H1 (cell line): ENCODE measurements at regions not wholly inside any gene's neighbourhood (a gene's known extent, or its start where the extent isn't known, plus 50 kb on each side); places are given as distances from the start of the nearest gene placed in this dataset.

Experiments used
- CTCF ChIA-PET: fragments of 300-600 bp; sonication (Branson Sonifier 250); formaldehyde crosslinking; loops from one replicate; lab custom pipeline; 2021; ENCODE audit not compliant: partially characterized antibody; lab: Charles Lee
- POLR2A ChIA-PET: fragments of 300-600 bp; sonication (Branson Sonifier 250); formaldehyde crosslinking; loops from one replicate; lab custom pipeline; 2021; ENCODE audit warnings: inconsistent platforms; ENCODE audit not compliant: partially characterized antibody; lab: Charles Lee
- DNase-seq, 2 experiments: peaks; one replicate each; pipeline versions ENCODE4 v3.0.0 to v3.0.0-alpha.2; 2010 to 2022; ENCODE audit warnings: low spot score in 2 of 2, low read depth in 1 of 2, mixed read lengths in 1 of 2
- FAIRE-seq: peaks from 2 replicates; lab custom pipeline; 2011; peaks lifted over from hg19 to GRCh38; lab: Jason Lieb, UNC
- H2AFZ ChIP-seq: 2 replicates; pipeline ENCODE4 v1.8.1; 2012; ENCODE audit warnings: low read length, inconsistent platforms
- H2AK5ac ChIP-seq: 2 replicates; pipeline ENCODE4 v1.6.1; 2013; ENCODE audit warnings: low read depth, low read length
- H2BK120ac ChIP-seq: replicated peaks from 2 replicates; pipeline ENCODE3; 2013; ENCODE audit warnings: low read depth, low read length, inconsistent platforms
- H2BK12ac ChIP-seq: 2 replicates; pipeline ENCODE4 v1.6.1; 2013; ENCODE audit warnings: low read depth, low read length
- H2BK15ac ChIP-seq: 2 replicates; pipeline ENCODE4 v1.6.1; 2013; ENCODE audit warnings: low read length
- H2BK20ac ChIP-seq: 2 replicates; pipeline ENCODE4 v1.6.1; 2013; ENCODE audit warnings: low read length
- H2BK5ac ChIP-seq: 2 replicates; pipeline ENCODE4 v1.6.1; 2013; ENCODE audit warnings: low read depth, low read length
- H3K14ac ChIP-seq: 2 replicates; pipeline ENCODE4 v1.6.1; 2013; ENCODE audit warnings: inconsistent platforms; ENCODE audit not compliant: insufficient read length
- H3K18ac ChIP-seq: 2 replicates; pipeline ENCODE4 v1.6.1; 2013; ENCODE audit warnings: low read length; ENCODE audit errors: extremely low read depth
- H3K23ac ChIP-seq: 2 replicates; pipeline ENCODE4 v1.6.1; 2013; ENCODE audit warnings: inconsistent platforms; ENCODE audit not compliant: insufficient read length
- H3K23me2 ChIP-seq: 2 replicates; pipeline ENCODE4 v1.6.1; 2013; ENCODE audit warnings: low read depth, low read length
- H3K27ac ChIP-seq: 2 replicates; pipeline ENCODE4 v1.6.1; 2011; ENCODE audit warnings: low read depth, low read length, inconsistent platforms
- H3K27me3 ChIP-seq, 4 experiments: replicated peaks in 1 of 4; 1 replicate in 1 of 4; 2 replicates in 3 of 4; pipeline versions ENCODE4 v1.6.1 to v1.8.1; 2011 to 2013; ENCODE audit warnings: low read length in 3 of 4, mild to moderate bottlenecking in 3 of 4, inconsistent platforms in 2 of 4, mixed read lengths in 2 of 4, moderate library complexity in 1 of 4; ENCODE audit not compliant: control insufficient read depth in 3 of 4, insufficient read depth in 3 of 4; ENCODE audit errors: extremely low read depth in 1 of 4
- H3K36me3 ChIP-seq, 4 experiments: 2 replicates each; pipeline versions ENCODE4 v1.6.1 to v1.8.1; 2011 to 2013; ENCODE audit warnings: mild to moderate bottlenecking in 4 of 4, low read length in 3 of 4, moderate library complexity in 2 of 4, control low read depth in 1 of 4, inconsistent platforms in 1 of 4; ENCODE audit not compliant: insufficient read depth in 4 of 4, control insufficient read depth in 2 of 4
- H3K4ac ChIP-seq: replicated peaks from 2 replicates; pipeline ENCODE3; 2013; ENCODE audit warnings: low read length, low read depth, mixed read lengths, inconsistent platforms; ENCODE audit not compliant: insufficient read length
- H3K4me1 ChIP-seq, 4 experiments: replicated peaks in 1 of 4; 1 replicate in 1 of 4; 2 replicates in 3 of 4; pipeline versions ENCODE4 v1.6.1 to v1.8.1; 2011 to 2013; ENCODE audit warnings: low read length in 3 of 4, inconsistent platforms in 2 of 4, mixed read lengths in 1 of 4; ENCODE audit not compliant: insufficient read depth in 4 of 4, control insufficient read depth in 3 of 4
- H3K4me2 ChIP-seq, 2 experiments: 2 replicates each; pipeline versions ENCODE4 v1.6.1 to v1.8.1; 2011 to 2013; ENCODE audit warnings: low read depth in 2 of 2, low read length in 2 of 2, control low read depth in 1 of 2, inconsistent platforms in 1 of 2, mild to moderate bottlenecking in 1 of 2; ENCODE audit not compliant: insufficient read depth in 1 of 2
- H3K4me3 ChIP-seq, 4 experiments: fragments of 200-600, 300-600 bp in 1 of 4; sonication (generic), shearing (Covaris generic), sonication (Bioruptor Twin) in 1 of 4; 2 replicates each; pipeline versions ENCODE4 v1.5.1 to v1.8.1; 2011 to 2016; ENCODE audit warnings: low read length in 4 of 4, low read depth in 3 of 4, control low read depth in 2 of 4, inconsistent platforms in 2 of 4, mild to moderate bottlenecking in 2 of 4, mixed read lengths in 1 of 4, moderate library complexity in 1 of 4; ENCODE audit not compliant: insufficient read depth in 2 of 4; ENCODE audit errors: extremely low read depth in 1 of 4
- H3K56ac ChIP-seq: replicated peaks from 2 replicates; pipeline ENCODE3; 2013; ENCODE audit warnings: low read depth, mild to moderate bottlenecking, mixed read lengths, low read length, inconsistent platforms; ENCODE audit not compliant: insufficient read length
- H3K79me1 ChIP-seq: 2 replicates; pipeline ENCODE4 v1.6.1; 2013; ENCODE audit warnings: low read depth, low read length, control low read depth
- H3K79me2 ChIP-seq, 2 experiments: 2 replicates each; pipeline versions ENCODE4 v1.6.1 to v1.8.1; 2012 to 2013; ENCODE audit warnings: low read length in 2 of 2, mild to moderate bottlenecking in 2 of 2, inconsistent platforms in 1 of 2; ENCODE audit not compliant: insufficient read depth in 2 of 2, control insufficient read depth in 1 of 2
- H3K9ac ChIP-seq, 4 experiments: replicated peaks in 1 of 4; 1 replicate in 1 of 4; 2 replicates in 3 of 4; pipeline versions ENCODE4 v1.6.1 to v1.8.1; 2011 to 2013; ENCODE audit warnings: low read depth in 3 of 4, low read length in 3 of 4, control low read depth in 2 of 4, mild to moderate bottlenecking in 2 of 4, moderate library complexity in 2 of 4, inconsistent platforms in 1 of 4; ENCODE audit errors: extremely low read depth in 1 of 4
- H3K9me3 ChIP-seq, 2 experiments: 2 replicates each; pipeline versions ENCODE4 v1.6.1 to v1.8.1; 2012 to 2013; ENCODE audit warnings: mild to moderate bottlenecking in 2 of 2, moderate library complexity in 2 of 2, control low read depth in 1 of 2, inconsistent platforms in 1 of 2, low read depth in 1 of 2, low read length in 1 of 2, mixed read lengths in 1 of 2; ENCODE audit not compliant: insufficient read depth in 2 of 2
- H4K20me1 ChIP-seq, 2 experiments: replicated peaks in 1 of 2; 2 replicates each; pipeline versions ENCODE3 to v1.8.1; 2011 to 2013; ENCODE audit warnings: inconsistent platforms in 2 of 2, low read length in 2 of 2, mild to moderate bottlenecking in 1 of 2; ENCODE audit not compliant: insufficient read depth in 2 of 2, control insufficient read depth in 1 of 2
- H4K5ac ChIP-seq: 2 replicates; pipeline ENCODE4 v1.6.1; 2013; ENCODE audit warnings: low read length, low read depth, mixed read lengths, inconsistent platforms; ENCODE audit not compliant: insufficient read length
- H4K8ac ChIP-seq: 2 replicates; pipeline ENCODE4 v1.8.0; 2013; ENCODE audit warnings: mild to moderate bottlenecking, moderate library complexity, low read length, inconsistent platforms; ENCODE audit not compliant: insufficient read depth; ENCODE audit errors: extremely low read depth
- H4K91ac ChIP-seq: replicated peaks from 2 replicates; pipeline ENCODE3; 2013; ENCODE audit warnings: low read length, mixed read lengths, inconsistent platforms; ENCODE audit not compliant: insufficient read length
- CTBP2 ChIP-seq: IDR thresholded peaks from 2 replicates; pipeline ENCODE4 v1.7.0; 2011; ENCODE audit warnings: borderline replicate concordance, mild to moderate bottlenecking, moderate library complexity, mixed read lengths, low read length; ENCODE audit not compliant: insufficient read depth, insufficient read length
- FOSL1 ChIP-seq: IDR thresholded peaks from 2 replicates; pipeline ENCODE4 v1.6.1; 2011; ENCODE audit warnings: mild to moderate bottlenecking, low read depth, low read length, moderate library complexity; ENCODE audit not compliant: insufficient read depth
- HDAC6 ChIP-seq: IDR thresholded peaks from one replicate; pipeline ENCODE4 v1.7.1; 2012; ENCODE audit warnings: low read depth, mild to moderate bottlenecking, inconsistent platforms, low read length, moderate library complexity
- MAX ChIP-seq: IDR thresholded peaks from 2 replicates; pipeline ENCODE4 v1.6.1; 2012; ENCODE audit warnings: inconsistent platforms
- RAD21 ChIP-seq, 2 experiments: IDR thresholded peaks in 1 of 2; conservative IDR thresholded peaks in 1 of 2; 2 replicates each; pipeline ENCODE4 v1.6.1; 2011; ENCODE audit warnings: low read depth in 2 of 2, low read length in 2 of 2, improper control_type of control experiment in 1 of 2, inconsistent platforms in 1 of 2, mild to moderate bottlenecking in 1 of 2, moderate library complexity in 1 of 2
- YY1 ChIP-seq: IDR thresholded peaks from 2 replicates; pipeline ENCODE4 v1.6.1; 2011; ENCODE audit warnings: low read depth, mild to moderate bottlenecking, low read length
- WGBS, 2 experiments: shearing (Covaris generic) in 1 of 2; methylation state at CpG; one replicate each; pipeline versions ENCODE4 v1.1.6 to v1.1.7; 2013 to 2015; ENCODE audit warnings: low lambda C conversion rate in 2 of 2, mixed read lengths in 2 of 2, inconsistent platforms in 1 of 2, low coverage in 1 of 2, missing lambda C conversion rate in 1 of 2; ENCODE audit not compliant: insufficient replicate concordance in 2 of 2, insufficient coverage in 1 of 2, insufficient read length in 1 of 2; ENCODE audit errors: extremely low coverage in 1 of 2, missing lambda C conversion rate in 1 of 2; 5-methylcytosine and 5-hydroxymethylcytosine counted together

- Histone ChIP-seq H3K79me2 (no peaks in the 10 kb centered on the region), H3K14ac (no peak overlapping the region), H2AFZ (peak overlapping the region; percentile 25), H3K27ac (no peak overlapping the region), H3K18ac (no peak overlapping the region), H2AK5ac (no peak overlapping the region), H3K4me2 (no peak overlapping the region), H3K79me1 (no peaks in the 10 kb centered on the region), H3K4me1 (no peaks in the 10 kb centered on the region), H3K9me3 (no peaks in the 10 kb centered on the region), H3K23me2 (no peaks in the 10 kb centered on the region; the same call in 1 of the 2 replicates), H3K27me3 (no peaks in the 10 kb centered on the region), H3K23ac (no peak overlapping the region), H2BK12ac (0 out of 2 replicates have a peak overlapping the region, but pooled peaks have one; percentile 50), H4K5ac (no peak overlapping the region), H2BK15ac (no peak overlapping the region), H3K56ac (no peak overlapping the region), H4K20me1 (no peaks in the 10 kb centered on the region), H3K4me3 (no peak overlapping the region), H2BK120ac (no peak overlapping the region), H3K4ac (no peak overlapping the region), H3K36me3 (no peaks in the 10 kb centered on the region), H2BK20ac (no peak overlapping the region), H4K91ac (no peak overlapping the region), H3K9ac (no peak overlapping the region), H2BK5ac (no peak overlapping the region)
- no peak for FAIRE-seq
- 95% methylated on average over 7 of the region's 7 CpGs; no CpG with 5 or more reads in 1 of the 2 experiments for WGBS, 2 experiments
- DNase-seq: no peak
- CTCF ChIA-PET: interaction anchor here (0.6 to 1.6 kb wide), 6 partner anchors 11 to 1060 kb away, joined by 3 to 7 read pairs (median 4); no protein-coding TSS in a partner anchor
- TF ChIP-seq YY1 (no peak), CTBP2 (no peak), RAD21 (IDR thresholded peaks at IDR 0.05 in 1 of 2, conservative IDR thresholded peaks at IDR 0.05 in 1 of 2; ENCODE audit: low read depth in 2 of 2, low read length in 2 of 2) (no peak), FOSL1 (no peak), HDAC6 (no peak), MAX (no peak)
- TF ChIP-seq, all 59 proteins: peak for 0
- POLR2A ChIA-PET: no interaction called here
- no peak overlapping the region for H4K8ac ChIP-seq
Observed at GRCh38 chr11:25793637-25794036, 538.3 kb upstream of the ANO3 start.
